ENCODE measurements at regions not wholly inside any gene's neighbourhood (a gene's known extent, or its start where the extent isn't known, plus 50 kb on each side); places are given as distances from the start of the nearest gene placed in this dataset.

- Mint-ChIP-seq H3K36me3 (no peaks in the 10 kb centered on the region), H3K4me3 (no peak overlapping the region), H3K27me3 (no peaks in the 10 kb centered on the region), H3K27ac (peak overlapping the region; percentile 30), H3K4me1 (peaks cover 22% of the 10 kb centered on the region), H3K9me3 (no peaks in the 10 kb centered on the region)
- peak; percentile 21 for DNase-seq
These were observed 325.8 kb upstream of the ZMIZ1 start for GRCh38 chr10:78742730-78743615.

DNA sequence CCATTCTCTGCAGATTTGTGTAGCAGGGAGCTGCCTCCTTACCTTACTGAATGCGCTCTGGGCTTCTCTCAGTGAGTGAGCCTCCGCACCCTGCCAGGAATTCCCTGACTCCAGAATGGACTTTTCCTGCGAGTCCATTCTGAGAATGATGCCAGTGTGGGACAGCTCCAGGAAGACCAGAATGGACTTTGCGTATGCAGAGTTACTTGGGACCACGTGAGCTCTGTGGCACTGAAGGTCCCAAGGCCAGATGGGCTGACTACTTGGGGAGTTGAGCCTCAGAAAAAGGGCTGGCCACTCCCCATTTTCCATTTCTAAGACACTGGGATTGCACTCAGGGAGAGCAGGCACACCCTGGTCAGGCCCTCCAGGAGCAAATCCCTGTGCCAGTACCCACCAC, 324.7 kb upstream of the ZMIZ1 start:
- no peak overlapping the region for H3K27ac Mint-ChIP-seq
- H3K4me1 Mint-ChIP-seq: peaks cover 22% of the 10 kb centered on the region
- no peak overlapping the region for H3K4me3 Mint-ChIP-seq
- H3K9me3 Mint-ChIP-seq: no peaks in the 10 kb centered on the region
- no peak for DNase-seq
- no peaks in the 10 kb centered on the region for H3K36me3 Mint-ChIP-seq
- H3K27me3 Mint-ChIP-seq: no peaks in the 10 kb centered on the region

DNA sequence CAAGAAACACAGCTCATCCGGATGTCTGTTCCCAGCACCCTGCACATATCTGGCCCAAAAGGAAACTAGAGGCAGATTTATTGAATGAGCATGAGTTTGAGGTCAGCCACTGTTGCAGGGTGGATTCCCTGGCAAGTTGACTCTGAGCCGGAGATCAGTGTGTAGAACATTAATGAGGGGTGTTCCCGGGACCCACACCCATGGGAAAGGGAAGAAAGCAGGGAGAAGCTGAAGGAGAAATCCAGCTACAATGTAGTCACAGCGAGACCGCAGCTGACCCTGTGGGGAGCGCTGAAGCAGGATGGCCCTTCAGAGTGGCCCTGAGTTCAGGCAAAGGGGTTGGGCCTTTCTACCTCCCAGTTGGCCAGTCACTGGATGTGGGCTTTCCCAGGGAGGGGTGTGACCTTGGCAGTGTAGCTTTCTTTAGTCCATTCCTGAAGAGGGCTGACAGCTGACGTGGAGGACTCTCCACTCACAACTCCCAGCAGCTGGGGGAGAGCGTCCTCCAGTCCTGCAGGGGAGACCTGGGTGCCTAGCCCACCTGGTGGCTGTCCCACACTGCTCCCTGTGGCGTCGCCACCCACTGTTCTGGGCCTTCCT, 324.2 kb upstream of the ZMIZ1 start:
- Mint-ChIP-seq H3K27ac (no peak overlapping the region), H3K4me3 (no peak overlapping the region), H3K36me3 (no peaks in the 10 kb centered on the region), H3K9me3 (peaks cover 2% of the 10 kb centered on the region), H3K27me3 (no peaks in the 10 kb centered on the region), H3K4me1 (peaks cover 24% of the 10 kb centered on the region)
- no peak for DNase-seq

DNA sequence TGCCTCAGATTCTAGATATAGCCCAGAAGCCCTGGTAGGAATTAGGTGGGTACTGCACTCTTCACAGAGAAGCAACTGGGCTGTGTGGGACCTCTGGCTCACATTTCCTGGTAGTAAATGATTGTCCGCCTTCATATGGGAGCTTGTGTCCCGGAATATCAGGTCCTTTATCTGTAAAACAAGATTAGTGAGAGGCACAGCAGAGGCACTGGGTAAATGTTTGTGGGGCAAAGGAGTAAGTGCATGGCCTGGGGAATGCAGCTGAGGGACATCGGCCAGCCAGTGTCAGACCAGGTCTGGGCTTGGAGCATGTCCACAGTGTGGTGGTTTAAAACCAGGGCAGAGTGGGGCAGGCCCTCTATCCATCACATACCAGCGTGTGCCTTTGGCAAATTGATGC, 323.3 kb upstream of the ZMIZ1 start:
- Mint-ChIP-seq H3K27me3 (no peaks in the 10 kb centered on the region), H3K9me3 (peaks cover 2% of the 10 kb centered on the region), H3K27ac (no peak overlapping the region), H3K4me3 (no peak overlapping the region), H3K4me1 (peaks cover 28% of the 10 kb centered on the region), H3K36me3 (no peaks in the 10 kb centered on the region)
- no peak for DNase-seq

GRCh38 chr10:78746155-78746763, 322.5 kb upstream of the ZMIZ1 start:
- H3K27ac Mint-ChIP-seq: no peak overlapping the region
- no peak overlapping the region for H3K4me3 Mint-ChIP-seq
- peaks cover 28% of the 10 kb centered on the region for H3K4me1 Mint-ChIP-seq
- no peak for DNase-seq
- H3K9me3 Mint-ChIP-seq: peaks cover 2% of the 10 kb centered on the region
- H3K27me3 Mint-ChIP-seq: no peaks in the 10 kb centered on the region
- no peaks in the 10 kb centered on the region for H3K36me3 Mint-ChIP-seq

DNA sequence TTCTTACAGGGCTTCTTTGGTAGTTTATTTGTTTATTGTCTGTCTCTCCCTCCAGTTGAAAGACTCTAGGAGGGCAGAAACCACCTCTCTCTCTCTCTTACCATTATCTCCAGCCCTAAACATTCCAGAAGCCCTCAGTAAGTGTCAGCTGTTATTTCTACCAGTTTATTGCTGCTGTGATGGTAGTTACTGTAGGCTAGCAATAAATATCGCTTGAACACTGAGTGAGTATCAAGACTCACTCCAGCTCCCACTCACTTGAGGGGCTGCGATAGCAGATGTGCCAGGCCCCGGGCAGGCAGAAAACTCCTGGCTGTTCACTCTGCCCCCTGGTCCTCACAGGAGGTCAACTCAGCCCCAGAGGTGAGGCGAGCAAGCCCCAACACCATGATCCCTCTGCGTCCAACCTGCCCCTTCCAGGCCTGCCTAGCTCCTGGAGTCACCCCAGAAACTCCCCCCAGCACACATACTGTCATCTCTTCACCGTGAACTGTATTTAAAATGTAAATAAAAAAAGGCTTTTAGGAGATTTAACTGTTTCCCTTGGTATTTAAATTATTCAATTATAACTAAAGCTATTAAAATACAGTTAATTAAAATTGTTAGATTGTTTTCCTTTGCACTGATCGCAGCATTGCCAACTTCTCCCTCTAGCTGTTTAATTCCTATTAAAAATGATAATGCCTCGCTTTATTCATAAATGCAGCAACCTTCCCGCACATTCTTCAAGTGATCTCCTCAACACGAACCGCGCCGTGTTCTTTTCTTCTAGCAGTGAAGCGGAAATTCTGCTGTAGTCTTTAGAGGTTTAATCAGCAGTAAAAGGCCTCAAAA, 321.1 kb upstream of the ZMIZ1 start:
- no peaks in the 10 kb centered on the region for H3K36me3 Mint-ChIP-seq
- DNase-seq: no peak
- H3K27me3 Mint-ChIP-seq: peaks cover 11% of the 10 kb centered on the region
- H3K4me1 Mint-ChIP-seq: peaks cover 16% of the 10 kb centered on the region
- no peak overlapping the region for H3K27ac Mint-ChIP-seq
- peaks cover 2% of the 10 kb centered on the region for H3K9me3 Mint-ChIP-seq
- H3K4me3 Mint-ChIP-seq: no peak overlapping the region

DNA sequence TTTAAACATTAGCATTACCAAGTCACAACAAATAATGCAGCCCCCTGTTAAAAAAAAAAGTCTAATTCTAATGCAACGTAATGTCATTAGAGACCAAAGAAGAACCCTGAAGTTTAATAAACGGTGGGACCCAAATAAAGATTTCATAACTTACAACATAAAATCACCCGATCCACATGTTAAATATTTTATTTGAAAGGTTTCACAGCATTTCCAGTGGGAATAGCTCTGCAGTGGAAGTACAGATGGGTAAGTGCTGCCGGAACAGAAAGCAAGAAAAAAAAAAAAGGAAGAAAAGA, 320.6 kb upstream of the ZMIZ1 start:
- Mint-ChIP-seq H3K27me3 (peaks cover 11% of the 10 kb centered on the region), H3K36me3 (no peaks in the 10 kb centered on the region), H3K4me1 (peaks cover 10% of the 10 kb centered on the region), H3K27ac (no peak overlapping the region), H3K4me3 (no peak overlapping the region), H3K9me3 (peaks cover 2% of the 10 kb centered on the region)
- DNase-seq: no peak

GRCh38 chr10:78749200-78749599, 319.6 kb upstream of the ZMIZ1 start:
- no peak overlapping the region for H3K4me3 Mint-ChIP-seq
- H3K4me1 Mint-ChIP-seq: peaks cover 6% of the 10 kb centered on the region
- H3K36me3 Mint-ChIP-seq: no peaks in the 10 kb centered on the region
- DNase-seq: no peak
- H3K27me3 Mint-ChIP-seq: peaks cover 15% of the 10 kb centered on the region
- H3K9me3 Mint-ChIP-seq: peaks cover 2% of the 10 kb centered on the region
- no peak overlapping the region for H3K27ac Mint-ChIP-seq

DNA sequence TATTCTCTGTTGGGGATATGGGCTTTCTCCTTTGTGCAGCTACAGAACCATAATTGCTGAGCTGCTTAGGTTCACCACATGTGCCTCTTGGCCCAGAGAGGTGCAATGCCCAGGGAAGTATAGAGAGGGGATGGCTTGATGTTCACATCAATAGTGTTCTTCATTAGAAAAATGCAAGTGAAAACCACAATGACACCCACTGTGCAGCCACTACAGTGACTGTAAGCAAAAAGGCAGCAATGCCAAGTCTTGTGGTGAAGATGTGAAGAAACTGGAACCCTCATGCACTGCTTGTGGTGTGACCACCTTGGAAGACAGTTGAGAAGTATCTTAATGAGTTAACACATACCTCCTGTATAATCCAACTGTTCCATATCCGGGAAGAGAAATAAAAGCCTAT, 318.9 kb upstream of the ZMIZ1 start:
- H3K4me3 Mint-ChIP-seq: no peak overlapping the region
- peak; percentile 16 for DNase-seq
- H3K36me3 Mint-ChIP-seq: no peaks in the 10 kb centered on the region
- peaks cover 6% of the 10 kb centered on the region for H3K4me1 Mint-ChIP-seq
- no peak overlapping the region for H3K27ac Mint-ChIP-seq
- H3K27me3 Mint-ChIP-seq: peaks cover 19% of the 10 kb centered on the region
- peaks cover 2% of the 10 kb centered on the region for H3K9me3 Mint-ChIP-seq

DNA sequence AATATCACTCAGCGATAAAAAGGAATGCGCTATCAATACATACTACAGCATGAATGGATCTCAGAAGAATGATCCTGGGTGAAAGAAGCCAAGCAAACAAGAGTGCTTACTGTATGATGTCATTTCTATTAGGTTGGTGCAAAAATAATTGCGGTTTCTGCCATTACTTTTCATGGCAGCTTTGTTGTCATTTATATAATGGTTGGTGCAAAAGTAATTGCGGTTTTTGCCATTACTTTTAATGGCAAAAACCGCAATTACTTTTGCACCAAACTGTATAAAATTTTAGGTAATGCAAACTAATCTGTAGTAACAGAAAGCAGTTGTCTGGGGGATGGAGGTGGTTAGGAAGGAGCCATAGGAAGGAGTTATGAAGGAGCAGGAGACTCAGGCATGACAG, 318.3 kb upstream of the ZMIZ1 start:
- H3K27ac Mint-ChIP-seq: no peak overlapping the region
- no peak overlapping the region for H3K4me3 Mint-ChIP-seq
- peaks cover 19% of the 10 kb centered on the region for H3K27me3 Mint-ChIP-seq
- H3K9me3 Mint-ChIP-seq: peaks cover 2% of the 10 kb centered on the region
- no peaks in the 10 kb centered on the region for H3K36me3 Mint-ChIP-seq
- peaks cover 6% of the 10 kb centered on the region for H3K4me1 Mint-ChIP-seq
- no peak for DNase-seq

DNA sequence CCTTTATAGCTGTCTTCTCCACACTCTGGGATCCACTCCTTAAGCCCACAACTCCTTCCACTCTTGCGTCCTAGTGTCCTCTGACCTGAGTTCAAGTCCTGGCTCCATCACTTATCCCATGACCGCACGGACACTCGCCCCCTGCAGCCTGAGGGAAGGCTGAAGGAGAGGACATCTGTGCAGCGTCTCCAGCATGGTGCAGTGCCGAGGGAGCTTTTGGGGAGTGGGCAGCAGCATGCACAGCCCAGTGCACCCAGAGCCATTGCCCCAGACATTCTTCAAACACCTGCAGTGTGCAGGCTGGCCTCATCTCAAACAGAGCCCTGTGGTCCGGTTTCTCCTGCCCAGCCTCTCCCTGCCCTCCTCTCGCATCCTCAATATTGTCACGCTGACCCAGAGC, 317.1 kb upstream of the ZMIZ1 start:
- DNase-seq: no peak
- Mint-ChIP-seq H3K4me1 (peaks cover 6% of the 10 kb centered on the region), H3K27ac (no peak overlapping the region), H3K9me3 (peaks cover 2% of the 10 kb centered on the region), H3K36me3 (no peaks in the 10 kb centered on the region), H3K4me3 (no peak overlapping the region), H3K27me3 (peaks cover 23% of the 10 kb centered on the region)

DNA sequence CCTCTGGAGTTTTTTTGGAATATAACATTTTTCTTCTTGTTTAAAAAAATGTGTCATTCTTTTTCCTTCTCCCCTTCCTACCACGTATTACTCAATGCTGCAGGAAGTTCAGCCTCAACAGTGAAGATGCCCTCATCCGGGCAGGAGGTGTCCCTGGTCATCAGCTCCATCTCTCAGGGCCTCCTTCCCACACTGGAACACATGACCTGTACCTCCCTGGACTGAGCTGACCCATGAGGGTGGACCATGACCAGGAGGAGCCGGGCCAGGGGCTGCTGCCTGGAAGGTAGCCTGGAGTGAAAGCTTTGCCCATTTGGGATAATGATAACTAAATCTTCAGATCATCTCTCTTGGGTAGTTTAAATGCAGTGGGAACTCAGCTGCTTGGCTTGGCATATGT, 316.5 kb upstream of the ZMIZ1 start:
- no peak overlapping the region for H3K27ac Mint-ChIP-seq

GRCh38 chr10:78752708-78753107, 316.1 kb upstream of the ZMIZ1 start:
- Mint-ChIP-seq H3K4me1 (peaks cover 9% of the 10 kb centered on the region), H3K27ac (no peak overlapping the region), H3K9me3 (peaks cover 2% of the 10 kb centered on the region), H3K36me3 (no peaks in the 10 kb centered on the region), H3K4me3 (no peak overlapping the region), H3K27me3 (peaks cover 26% of the 10 kb centered on the region)
- no peak for DNase-seq

More for the DNA sequence above, 316.5 kb upstream of the ZMIZ1 start:
- H3K36me3 Mint-ChIP-seq: no peaks in the 10 kb centered on the region
- no peak for DNase-seq
- H3K27me3 Mint-ChIP-seq: peaks cover 26% of the 10 kb centered on the region
- peaks cover 2% of the 10 kb centered on the region for H3K9me3 Mint-ChIP-seq
- no peak overlapping the region for H3K4me3 Mint-ChIP-seq
- peaks cover 9% of the 10 kb centered on the region for H3K4me1 Mint-ChIP-seq

GRCh38 chr10:78754269-78755062, 314.3 kb upstream of the ZMIZ1 start:
- H3K4me3 Mint-ChIP-seq: no peak overlapping the region

More at GRCh38 chr10:78754269-78755062, 314.3 kb upstream of the ZMIZ1 start:
- Mint-ChIP-seq H3K36me3 (no peaks in the 10 kb centered on the region), H3K9me3 (no peaks in the 10 kb centered on the region), H3K27me3 (peaks cover 26% of the 10 kb centered on the region), H3K27ac (no peak overlapping the region), H3K4me1 (peaks cover 7% of the 10 kb centered on the region)
- DNase-seq: no peak

Data from activated naive CD8-positive, alpha-beta T cell treated with anti-CD3 and anti-CD28 coated beads for 36 hours (primary cell).